ENCODE measurements at regions not wholly inside any gene's neighbourhood (a gene's known extent, or its start where the extent isn't known, plus 50 kb on each side); places are given as distances from the start of the nearest gene placed in this dataset.

GRCh38 chr13:73401769-73402168 is 343.0 kb downstream of the KLF5 start:
- DNase-seq (ENCODE audit: low read depth): no peak

GRCh38 chr13:73399347-73400216 is 340.8 kb downstream of the KLF5 start:
- no peak for DNase-seq (ENCODE audit: low read depth)

GRCh38 chr13:73397496-73398305 is 338.9 kb downstream of the KLF5 start:
- DNase-seq (ENCODE audit: low read depth): no peak

- DNase-seq (ENCODE audit: low read depth): no peak
Measured at GRCh38 chr13:73394066-73394465, 335.3 kb downstream of the KLF5 start.

- DNase-seq (ENCODE audit: low read depth): no peak
Measured at GRCh38 chr13:73390100-73390499, 331.3 kb downstream of the KLF5 start.

GRCh38 chr13:73388586-73388985 is 329.8 kb downstream of the KLF5 start:
- no peak for DNase-seq (ENCODE audit: low read depth)

- no peak for DNase-seq (ENCODE audit: low read depth)
Measured at GRCh38 chr13:73387318-73387717, 328.5 kb downstream of the KLF5 start.

GRCh38 chr13:73385848-73386247 is 327.0 kb downstream of the KLF5 start:
- no peak for DNase-seq (ENCODE audit: low read depth)

- DNase-seq (ENCODE audit: low read depth): peak; percentile 3
Measured at GRCh38 chr13:73372666-73373627, 314.1 kb downstream of the KLF5 start.

GRCh38 chr13:73370066-73370465 is 311.3 kb downstream of the KLF5 start:
- no peak for DNase-seq (ENCODE audit: low read depth)

GRCh38 chr13:73369095-73369494 is 310.3 kb downstream of the KLF5 start:
- DNase-seq (ENCODE audit: low read depth): peak; percentile 14

- DNase-seq (ENCODE audit: low read depth): peak; percentile 77
Measured at GRCh38 chr13:73368608-73369007, 309.8 kb downstream of the KLF5 start.

GRCh38 chr13:73367886-73368285 is 309.1 kb downstream of the KLF5 start:
- no peak for DNase-seq (ENCODE audit: low read depth)

GRCh38 chr13:73366241-73366640 is 307.4 kb downstream of the KLF5 start:
- peak; percentile 93 for DNase-seq (ENCODE audit: low read depth)

- DNase-seq (ENCODE audit: low read depth): peak; percentile 98
Measured at GRCh38 chr13:73365681-73366080, 306.9 kb downstream of the KLF5 start.

GRCh38 chr13:73365252-73365651 is 306.4 kb downstream of the KLF5 start:
- DNase-seq (ENCODE audit: low read depth): no peak

- no peak for DNase-seq (ENCODE audit: low read depth)
Measured at GRCh38 chr13:73364736-73365135, 305.9 kb downstream of the KLF5 start.

GRCh38 chr13:73358606-73359095 is 299.8 kb downstream of the KLF5 start:
- DNase-seq (ENCODE audit: low read depth): no peak

- no peak for DNase-seq (ENCODE audit: low read depth)
Measured at GRCh38 chr13:73355134-73355533, 296.3 kb downstream of the KLF5 start.

GRCh38 chr13:73351730-73352129 is 292.9 kb downstream of the KLF5 start:
- no peak for DNase-seq (ENCODE audit: low read depth)

GRCh38 chr13:73341748-73342147 is 282.9 kb downstream of the KLF5 start:
- DNase-seq (ENCODE audit: low read depth): peak; percentile 76

GRCh38 chr13:73340069-73340468 is 281.3 kb downstream of the KLF5 start:
- DNase-seq (ENCODE audit: low read depth): no peak
